ENCODE measurements at regions not wholly inside any gene's neighbourhood (a gene's known extent, or its start where the extent isn't known, plus 50 kb on each side); places are given as distances from the start of the nearest gene placed in this dataset.
A peak's percentile ranks its signal among the peaks of the same experiment; 100 is the strongest.

- TF ChIP-seq ZNF701 (tag by site-specific recombination; IDR thresholded peaks at IDR 0.05): no peak
- no peak for TF ChIP-seq ZNF274 (IDR thresholded peaks at IDR 0.05; ENCODE audit: low read length)
- TF ChIP-seq ZNF274 (tag by site-specific recombination; IDR thresholded peaks at IDR 0.05; ENCODE audit: borderline replicate concordance): no peak
- TF ChIP-seq WT1 (tag by site-specific recombination; IDR thresholded peaks at IDR 0.05): no peak
- TF ChIP-seq TSHZ1 (tag by site-specific recombination; IDR thresholded peaks at IDR 0.05; ENCODE audit: borderline replicate concordance): no peak
- TF ChIP-seq ZBTB10 (tag by site-specific recombination; IDR thresholded peaks at IDR 0.05): no peak
- TF ChIP-seq ZNF266 (tag by site-specific recombination; IDR thresholded peaks at IDR 0.05; ENCODE audit: low read depth): no peak
Measured at GRCh38 chr13:22561581-22561980, 619.2 kb upstream of the SGCG start (continued).

GRCh38 chr13:22562116-22562515 is 618.7 kb upstream of the SGCG start:
- TF ChIP-seq FEZF1 (tag by site-specific recombination; IDR thresholded peaks at IDR 0.05) (no peak), ZNF19 (tag by site-specific recombination; IDR thresholded peaks at IDR 0.05; ENCODE audit: low read depth) (no peak), ZSCAN5A (tag by site-specific recombination; IDR thresholded peaks at IDR 0.05) (no peak), BCL11B (tag by site-specific recombination; IDR thresholded peaks at IDR 0.05; ENCODE audit: low read depth) (no peak), ZNF449 (tag by site-specific recombination; IDR thresholded peaks at IDR 0.05) (no peak), ZNF629 (tag by site-specific recombination; IDR thresholded peaks at IDR 0.05) (no peak)
- no peak overlapping the region for H3K27ac ChIP-seq (ENCODE audit: extremely low read depth, low read depth, low read length)
- H3K36me3 ChIP-seq (ENCODE audit: control insufficient read depth in 2 of 2, insufficient read depth in 1 of 2, low read length in 2 of 2): no peaks in the 10 kb centered on the region
- ChIA-PET POLR2A (no interaction called here), CTCF (interaction anchor here (0.6 kb wide), 3 partner anchors 8 to 42 kb away, joined by 3 to 4 read pairs (median 3); no protein-coding TSS in a partner anchor)
- H3K4me1 ChIP-seq (ENCODE audit: control insufficient read depth, insufficient read depth, low read length): no peaks in the 10 kb centered on the region
- H3K4me3 ChIP-seq (ENCODE audit: low read depth, low read length): no peak overlapping the region
- H3K9me3 ChIP-seq (ENCODE audit: control insufficient read depth, insufficient read depth, low read depth, low read length): no peaks in the 10 kb centered on the region

GRCh38 chr13:22563272-22563671 is 617.5 kb upstream of the SGCG start:
- Histone ChIP-seq H3K36me3 (ENCODE audit: control insufficient read depth in 2 of 2, insufficient read depth in 1 of 2, low read length in 2 of 2) (no peaks in the 10 kb centered on the region), H3K4me3 (ENCODE audit: low read depth, low read length) (no peak overlapping the region), H3K27ac (ENCODE audit: extremely low read depth, low read depth, low read length) (no peak overlapping the region), H3K4me1 (ENCODE audit: control insufficient read depth, insufficient read depth, low read length) (no peaks in the 10 kb centered on the region), H3K9me3 (ENCODE audit: control insufficient read depth, insufficient read depth, low read depth, low read length) (no peaks in the 10 kb centered on the region)
- no peak for TF ChIP-seq ZNF654 (tag by site-specific recombination; IDR thresholded peaks at IDR 0.05; ENCODE audit: low read depth)
- TF ChIP-seq ZSCAN18 (tag by site-specific recombination; IDR thresholded peaks at IDR 0.05): no peak
- no peak for TF ChIP-seq ZEB2 (tag by site-specific recombination; IDR thresholded peaks at IDR 0.05)
- TF ChIP-seq CTCF (tag by site-specific recombination; IDR thresholded peaks at IDR 0.05): no peak
- TF ChIP-seq ZNF16 (tag by site-specific recombination; IDR thresholded peaks at IDR 0.05; ENCODE audit: low read depth): no peak
- TF ChIP-seq SETDB1 (IDR thresholded peaks at IDR 0.05; ENCODE audit: insufficient read length, low read length): peak; percentile 50
- TF ChIP-seq REPIN1 (tag by site-specific recombination; IDR thresholded peaks at IDR 0.05; ENCODE audit: low read depth): no peak
- TF ChIP-seq EGR2 (tag by site-specific recombination; IDR thresholded peaks at IDR 0.05; ENCODE audit: low read depth): no peak
- no peak for TF ChIP-seq ZBTB21 (tag by site-specific recombination; IDR thresholded peaks at IDR 0.05)
- ChIA-PET CTCF (interaction anchor here (0.7 kb wide), 1 partner anchor 171 kb away, joined by 3 read pairs; no protein-coding TSS in a partner anchor), POLR2A (no interaction called here)
